GM12878 (cell line): ENCODE measurements at regions not wholly inside any gene's neighbourhood (a gene's known extent, or its start where the extent isn't known, plus 50 kb on each side); places are given as distances from the start of the nearest gene placed in this dataset.

ENCODE experiments used
- ATAC-seq: fragments of 200-7000 bp; cut with Tn5 transposase; 3 replicates; pipeline ENCODE4 v1.9.1; 2020; ENCODE audit warnings: mild to moderate bottlenecking, moderate library complexity
- BruUV-seq: library from RNA; stranded (reverse); fragments of 400-500 nt; replicated peaks from 2 replicates; lab custom pipeline; 2021; lab: Mats Ljungman, UMichigan
- CTCF ChIA-PET: fragments of 300-600 bp; sonication (Branson Sonifier 250); formaldehyde crosslinking; extraction: SDS; loops from one replicate; lab custom pipeline; 2021; ENCODE audit warnings: inconsistent platforms; lab: Yijun Ruan, JAX
- POLR2A ChIA-PET: fragments of 350-600 bp; formaldehyde crosslinking; extraction: SDS; loops from one replicate; lab custom pipeline; 2021; ENCODE audit warnings: inconsistent platforms; lab: Charles Lee
- RAD21 ChIA-PET: fragments of 300-600 bp; sonication (Branson Sonifier 250); formaldehyde crosslinking; loops from one replicate; lab custom pipeline; 2023; ENCODE audit warnings: antibody characterized with exemption; ENCODE audit not compliant: unreplicated experiment; lab: Charles Lee
- SMC1A ChIA-PET: fragments of 300-600 bp; sonication (Branson Sonifier 250); formaldehyde crosslinking; loops from one replicate; lab custom pipeline; 2023; ENCODE audit not compliant: unreplicated experiment, uncharacterized antibody; lab: Charles Lee
- DNase-seq: peaks from one replicate; pipeline ENCODE4 v3.0.0-alpha.2; 2011; ENCODE audit warnings: low read depth, low spot score
- FAIRE-seq: peaks from 3 replicates; lab custom pipeline; 2011; peaks lifted over from hg19 to GRCh38; lab: Jason Lieb, UNC
- H2AFZ ChIP-seq: 2 replicates; pipeline ENCODE4 v1.6.0; 2011; ENCODE audit warnings: low read depth, low read length, control low read depth; ENCODE audit not compliant: control insufficient read depth
- H3K27ac ChIP-seq: 2 replicates; pipeline ENCODE4 v1.5.1; 2011; ENCODE audit warnings: control low read depth; ENCODE audit not compliant: control insufficient read depth, insufficient read depth
- H3K27me3 ChIP-seq, 2 experiments: replicated peaks in 1 of 2; 2 replicates each; pipeline versions ENCODE4 v1.6.0 to v1.6.1; 2011; ENCODE audit warnings: low read length in 1 of 2; ENCODE audit not compliant: control insufficient read depth in 2 of 2, insufficient read depth in 2 of 2
- H3K36me3 ChIP-seq, 2 experiments: 2 replicates each; pipeline ENCODE4 v1.5.1; 2011; ENCODE audit warnings: low read length in 1 of 2; ENCODE audit not compliant: control insufficient read depth in 2 of 2, insufficient read depth in 2 of 2
- H3K4me1 ChIP-seq: 2 replicates; pipeline ENCODE4 v1.6.1; 2011; ENCODE audit warnings: mild to moderate bottlenecking, low read length, moderate library complexity, mixed read lengths; ENCODE audit not compliant: control insufficient read depth, insufficient read depth
- H3K4me2 ChIP-seq: 2 replicates; pipeline ENCODE4 v1.6.0; 2011; ENCODE audit warnings: control low read depth; ENCODE audit not compliant: control insufficient read depth, insufficient read depth
- H3K4me3 ChIP-seq: fragments of 200-600 bp; sonication (generic); 2 replicates; pipeline ENCODE4 v1.5.1; 2016
- H3K79me2 ChIP-seq: 2 replicates; pipeline ENCODE4 v1.6.0; 2011; ENCODE audit warnings: low read length; ENCODE audit not compliant: control insufficient read depth, insufficient read depth
- H3K9ac ChIP-seq: 2 replicates; pipeline ENCODE4 v1.8.0; 2011; ENCODE audit warnings: low read length, control low read depth, mixed read lengths; ENCODE audit not compliant: control insufficient read depth, insufficient read depth
- H3K9me3 ChIP-seq: replicated peaks from 3 replicates; pipeline ENCODE4 v1.5.1; 2011; ENCODE audit warnings: mild to moderate bottlenecking, low read length; ENCODE audit not compliant: control insufficient read depth, insufficient read depth
- H4K20me1 ChIP-seq: 2 replicates; pipeline ENCODE4 v1.6.0; 2011; ENCODE audit not compliant: control insufficient read depth, insufficient read depth
- BCL3 ChIP-seq: IDR thresholded peaks from 2 replicates; pipeline ENCODE4 v1.6.1; 2011; ENCODE audit warnings: borderline replicate concordance, low read depth, mild to moderate bottlenecking, moderate library complexity, low read length; ENCODE audit not compliant: insufficient read depth, poor library complexity, severe bottlenecking
- E4F1 ChIP-seq: fragments of 450-650 bp; IDR thresholded peaks from 2 replicates; pipeline ENCODE4 v1.6.1; 2018; ENCODE audit warnings: borderline replicate concordance, mild to moderate bottlenecking; ENCODE audit not compliant: partially characterized antibody
- ETV6 ChIP-seq, 2 experiments: fragments of 450-650 bp in 1 of 2; IDR thresholded peaks in 1 of 2; conservative IDR thresholded peaks in 1 of 2; 2 replicates each; pipeline ENCODE4 v1.6.1; 2014; ENCODE audit warnings: antibody characterized with exemption in 1 of 2, borderline replicate concordance in 1 of 2, low read depth in 1 of 2, mild to moderate bottlenecking in 1 of 2, moderate library complexity in 1 of 2
- FOXK2 ChIP-seq: fragments of 450-650 bp; IDR thresholded peaks from 2 replicates; pipeline ENCODE4 v1.6.1; 2017; ENCODE audit warnings: mild to moderate bottlenecking, moderate library complexity
- IKZF2 ChIP-seq, 2 experiments: fragments of 450-650 bp; IDR thresholded peaks; 2 replicates each; pipeline ENCODE4 v1.6.1; 2017; ENCODE audit warnings: mild to moderate bottlenecking in 2 of 2, moderate library complexity in 2 of 2
- KAT2A ChIP-seq: conservative IDR thresholded peaks from 2 replicates; pipeline ENCODE4 v1.6.1; 2011; ENCODE audit warnings: low read depth, low read length; ENCODE audit not compliant: control insufficient read depth
- MYB ChIP-seq: fragments of 150-350 bp; IDR thresholded peaks from 2 replicates; pipeline ENCODE4 v1.6.1; 2014; ENCODE audit warnings: mild to moderate bottlenecking, low read depth, low read length, borderline replicate concordance
- POLR2AphosphoS5 ChIP-seq: IDR thresholded peaks from 2 replicates; pipeline ENCODE4 v1.6.1; 2011; ENCODE audit warnings: mild to moderate bottlenecking, low read length, inconsistent platforms
- TCF12 ChIP-seq: IDR thresholded peaks from 2 replicates; pipeline ENCODE4 v1.6.1; 2011; ENCODE audit warnings: low read depth, mild to moderate bottlenecking, low read length
- USF1 ChIP-seq: IDR thresholded peaks from 2 replicates; pipeline ENCODE4 v1.6.1; 2011; ENCODE audit warnings: borderline replicate concordance, low read depth, mild to moderate bottlenecking, moderate library complexity, mixed read lengths, low read length; ENCODE audit not compliant: insufficient read depth; ENCODE audit errors: extremely low read length
- ZBED1 ChIP-seq: IDR thresholded peaks from 2 replicates; pipeline ENCODE4 v1.6.1; 2016; ENCODE audit warnings: borderline replicate concordance
- ZNF217 ChIP-seq: fragments of 450-650 bp; IDR thresholded peaks from 2 replicates; pipeline ENCODE4 v1.6.1; 2017; ENCODE audit warnings: antibody characterized with exemption, mild to moderate bottlenecking
- WGBS: methylation state at CpG from one replicate; pipeline ENCODE4 v1.1.6; 2016; ENCODE audit warnings: low lambda C conversion rate; ENCODE audit not compliant: insufficient replicate concordance, insufficient coverage; ENCODE audit errors: missing lambda C conversion rate; 5-methylcytosine and 5-hydroxymethylcytosine counted together
- in situ Hi-C: fragments of 300-500 bp; cut with MboI; formaldehyde crosslinking; loops from 9 replicates; pipeline ENCODE4 v1.14.3; 2018; ENCODE audit warnings: mixed read lengths
- intact Hi-C: fragments of 100-400 bp; cut with micrococcal nuclease; formaldehyde crosslinking; loops from one replicate; pipeline ENCODE4 v1.14.2; 2022; ENCODE audit not compliant: unreplicated experiment
- TF ChIP-seq, protein P1 (sequence below): IDR thresholded peaks from 2 replicates; pipeline ENCODE4 v1.6.1; 2012; ENCODE audit warnings: improper control_type of control experiment, low read depth, low read length; ENCODE audit not compliant: insufficient replicate concordance

GRCh38 chr10:108817584-108817983 is 1105.7 kb downstream of the XPNPEP1 start (continued):
- TF ChIP-seq USF1 (no peak), E4F1 (no peak)

DNA sequence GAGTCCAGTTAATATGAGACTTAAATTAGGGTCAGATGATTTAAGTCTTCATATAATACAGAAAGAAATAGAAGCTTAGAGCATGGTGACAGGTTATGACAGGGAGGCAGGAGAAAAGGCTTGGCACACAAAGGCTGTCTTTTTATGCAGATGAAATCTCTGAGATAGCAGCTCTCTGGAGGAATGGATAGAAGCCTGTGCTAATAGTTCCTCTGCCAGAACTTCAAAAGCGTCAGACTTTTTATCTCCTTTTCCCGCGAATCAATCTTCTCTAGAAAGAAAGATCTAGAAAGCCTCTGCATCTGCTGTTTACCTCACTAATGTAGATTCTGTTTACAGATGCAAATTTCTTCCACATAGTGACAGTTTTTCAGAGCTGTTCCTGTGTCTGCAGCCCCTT is 1106.2 kb downstream of the XPNPEP1 start:
- no peaks in the 10 kb centered on the region for H4K20me1 ChIP-seq
- in situ Hi-C loops (no loop called here), intact Hi-C loops (no loop called here)
- no peak for DNase-seq
- no peak overlapping the region for H3K27ac ChIP-seq
- ChIA-PET SMC1A (no interaction called here), POLR2A (no interaction called here), CTCF (interaction anchor here (0.5 kb wide), 1 partner anchor 97 kb away, joined by 3 read pairs; no protein-coding TSS in a partner anchor), RAD21 (no interaction called here)
- no peak for FAIRE-seq
- no peak overlapping the region for H3K9ac ChIP-seq
- 41% methylated on average over 3 of the region's 3 CpGs for WGBS
- H3K36me3 ChIP-seq: no peaks in the 10 kb centered on the region
- H3K4me2 ChIP-seq: no peak overlapping the region
- no peaks in the 10 kb centered on the region for H3K4me1 ChIP-seq
- no peak overlapping the region for H3K4me3 ChIP-seq
- H3K9me3 ChIP-seq: no peaks in the 10 kb centered on the region
- H3K79me2 ChIP-seq: no peaks in the 10 kb centered on the region
- no peak overlapping the region for H2AFZ ChIP-seq
- no TSS peak for BruUV-seq
- no peaks in the 10 kb centered on the region for H3K27me3 ChIP-seq
- no peak for ATAC-seq
- TF ChIP-seq MYB (no peak), BCL3 (no peak), ETV6 (conservative IDR thresholded peaks at IDR 0.05 in 1 of 2, IDR thresholded peaks at IDR 0.05 in 1 of 2; ENCODE audit: borderline replicate concordance in 1 of 2, low read depth in 1 of 2) (no peak), POLR2AphosphoS5 (no peak), ZBED1 (no peak), IKZF2 (IDR thresholded peaks at IDR 0.05) (no peak), KAT2A (no peak), FOXK2 (no peak), TCF12 (no peak), ZNF217 (no peak)
- TF ChIP-seq, protein P1, sequence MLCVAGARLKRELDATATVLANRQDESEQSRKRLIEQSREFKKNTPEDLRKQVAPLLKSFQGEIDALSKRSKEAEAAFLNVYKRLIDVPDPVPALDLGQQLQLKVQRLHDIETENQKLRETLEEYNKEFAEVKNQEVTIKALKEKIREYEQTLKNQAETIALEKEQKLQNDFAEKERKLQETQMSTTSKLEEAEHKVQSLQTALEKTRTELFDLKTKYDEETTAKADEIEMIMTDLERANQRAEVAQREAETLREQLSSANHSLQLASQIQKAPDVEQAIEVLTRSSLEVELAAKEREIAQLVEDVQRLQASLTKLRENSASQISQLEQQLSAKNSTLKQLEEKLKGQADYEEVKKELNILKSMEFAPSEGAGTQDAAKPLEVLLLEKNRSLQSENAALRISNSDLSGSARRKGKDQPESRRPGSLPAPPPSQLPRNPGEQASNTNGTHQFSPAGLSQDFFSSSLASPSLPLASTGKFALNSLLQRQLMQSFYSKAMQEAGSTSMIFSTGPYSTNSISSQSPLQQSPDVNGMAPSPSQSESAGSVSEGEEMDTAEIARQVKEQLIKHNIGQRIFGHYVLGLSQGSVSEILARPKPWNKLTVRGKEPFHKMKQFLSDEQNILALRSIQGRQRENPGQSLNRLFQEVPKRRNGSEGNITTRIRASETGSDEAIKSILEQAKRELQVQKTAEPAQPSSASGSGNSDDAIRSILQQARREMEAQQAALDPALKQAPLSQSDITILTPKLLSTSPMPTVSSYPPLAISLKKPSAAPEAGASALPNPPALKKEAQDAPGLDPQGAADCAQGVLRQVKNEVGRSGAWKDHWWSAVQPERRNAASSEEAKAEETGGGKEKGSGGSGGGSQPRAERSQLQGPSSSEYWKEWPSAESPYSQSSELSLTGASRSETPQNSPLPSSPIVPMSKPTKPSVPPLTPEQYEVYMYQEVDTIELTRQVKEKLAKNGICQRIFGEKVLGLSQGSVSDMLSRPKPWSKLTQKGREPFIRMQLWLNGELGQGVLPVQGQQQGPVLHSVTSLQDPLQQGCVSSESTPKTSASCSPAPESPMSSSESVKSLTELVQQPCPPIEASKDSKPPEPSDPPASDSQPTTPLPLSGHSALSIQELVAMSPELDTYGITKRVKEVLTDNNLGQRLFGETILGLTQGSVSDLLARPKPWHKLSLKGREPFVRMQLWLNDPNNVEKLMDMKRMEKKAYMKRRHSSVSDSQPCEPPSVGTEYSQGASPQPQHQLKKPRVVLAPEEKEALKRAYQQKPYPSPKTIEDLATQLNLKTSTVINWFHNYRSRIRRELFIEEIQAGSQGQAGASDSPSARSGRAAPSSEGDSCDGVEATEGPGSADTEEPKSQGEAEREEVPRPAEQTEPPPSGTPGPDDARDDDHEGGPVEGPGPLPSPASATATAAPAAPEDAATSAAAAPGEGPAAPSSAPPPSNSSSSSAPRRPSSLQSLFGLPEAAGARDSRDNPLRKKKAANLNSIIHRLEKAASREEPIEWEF: no peak
